ENCODE measurements at regions not wholly inside any gene's neighbourhood (a gene's known extent, or its start where the extent isn't known, plus 50 kb on each side); places are given as distances from the start of the nearest gene placed in this dataset.

DNA sequence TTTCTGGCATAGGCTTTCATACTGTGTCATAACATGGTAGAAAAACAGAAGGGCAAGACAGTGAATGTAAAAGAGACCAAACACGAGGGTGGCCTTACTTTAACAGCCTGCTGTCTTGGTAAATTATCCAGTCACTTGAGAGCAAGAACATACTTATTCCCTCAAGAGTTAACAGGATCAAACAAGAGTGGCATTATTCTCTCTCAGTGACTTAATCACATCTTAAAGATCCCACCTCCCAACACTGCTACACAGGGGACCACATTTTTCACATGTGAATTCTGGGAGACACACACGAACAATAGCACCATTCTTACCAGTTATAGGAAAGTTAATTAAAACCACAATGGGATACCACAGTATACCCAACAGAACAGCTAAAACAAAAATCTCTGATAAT lies 898.0 kb upstream of the C9orf72 start:
- Histone ChIP-seq H3K79me2 (ENCODE audit: control insufficient read depth, insufficient read depth, low read length) (no peaks in the 10 kb centered on the region), H3K9me1 (ENCODE audit: control insufficient read depth, insufficient read depth, low read length) (no peaks in the 10 kb centered on the region), H3K27ac (ENCODE audit: extremely low read depth, low read depth, low read length) (no peak overlapping the region), H3K4me2 (ENCODE audit: insufficient read depth, low read length) (no peak overlapping the region), H3K36me3 (ENCODE audit: control insufficient read depth, insufficient read depth, low read length) (no peaks in the 10 kb centered on the region), H3K4me1 (replicated peaks in 1 of 2; ENCODE audit: control insufficient read depth in 2 of 2, insufficient read depth in 2 of 2, low read length in 2 of 2) (no peaks in the 10 kb centered on the region), H3K9ac (ENCODE audit: insufficient read depth in 1 of 2, low read depth in 2 of 2, low read length in 2 of 2) (no peak overlapping the region), H3K4me3 (no peak overlapping the region), H3K9me3 (replicated peaks; ENCODE audit: control insufficient read depth, insufficient read depth, low read depth, low read length) (no peaks in the 10 kb centered on the region), H3K27me3 (ENCODE audit: control insufficient read depth in 2 of 2, insufficient read depth in 2 of 2, low read length in 2 of 2) (no peaks in the 10 kb centered on the region), H2AFZ (ENCODE audit: low read depth, low read length) (no peak overlapping the region), H4K20me1 (replicated peaks; ENCODE audit: control insufficient read depth, insufficient read depth, low read length) (no peaks in the 10 kb centered on the region)
- intact Hi-C loops (cut with micrococcal nuclease) (no loop called here), in situ Hi-C loops (cut with MboI) (no loop called here)
- POLR2A ChIA-PET, result no interaction called here
- no TSS peak for BruUV-seq (replicated peaks)
- no peak for DNase-seq (ENCODE audit: extremely low read depth in 1 of 4, low spot score in 3 of 4)
- WGBS (ENCODE audit: insufficient coverage, low coverage, missing lambda C conversion rate), result 0% methylated on average over 2 of the region's 2 CpGs
- no peak for ATAC-seq
- no peak for FAIRE-seq
- CTCF ChIA-PET (ENCODE audit: low intra/inter-chr PET ratio), result no interaction called here
- TF ChIP-seq PHB (CRISPR knock-in tag; IDR thresholded peaks at IDR 0.05) (no peak), ZFPM2 (CRISPR knock-in tag; IDR thresholded peaks at IDR 0.05) (no peak), STAT5B (CRISPR knock-in tag; IDR thresholded peaks at IDR 0.05) (no peak), TAF9B (IDR thresholded peaks at IDR 0.05; ENCODE audit: partially characterized antibody) (no peak), TCF7 (IDR thresholded peaks at IDR 0.05; ENCODE audit: borderline replicate concordance) (no peak)
- TF ChIP-seq, protein P1, sequence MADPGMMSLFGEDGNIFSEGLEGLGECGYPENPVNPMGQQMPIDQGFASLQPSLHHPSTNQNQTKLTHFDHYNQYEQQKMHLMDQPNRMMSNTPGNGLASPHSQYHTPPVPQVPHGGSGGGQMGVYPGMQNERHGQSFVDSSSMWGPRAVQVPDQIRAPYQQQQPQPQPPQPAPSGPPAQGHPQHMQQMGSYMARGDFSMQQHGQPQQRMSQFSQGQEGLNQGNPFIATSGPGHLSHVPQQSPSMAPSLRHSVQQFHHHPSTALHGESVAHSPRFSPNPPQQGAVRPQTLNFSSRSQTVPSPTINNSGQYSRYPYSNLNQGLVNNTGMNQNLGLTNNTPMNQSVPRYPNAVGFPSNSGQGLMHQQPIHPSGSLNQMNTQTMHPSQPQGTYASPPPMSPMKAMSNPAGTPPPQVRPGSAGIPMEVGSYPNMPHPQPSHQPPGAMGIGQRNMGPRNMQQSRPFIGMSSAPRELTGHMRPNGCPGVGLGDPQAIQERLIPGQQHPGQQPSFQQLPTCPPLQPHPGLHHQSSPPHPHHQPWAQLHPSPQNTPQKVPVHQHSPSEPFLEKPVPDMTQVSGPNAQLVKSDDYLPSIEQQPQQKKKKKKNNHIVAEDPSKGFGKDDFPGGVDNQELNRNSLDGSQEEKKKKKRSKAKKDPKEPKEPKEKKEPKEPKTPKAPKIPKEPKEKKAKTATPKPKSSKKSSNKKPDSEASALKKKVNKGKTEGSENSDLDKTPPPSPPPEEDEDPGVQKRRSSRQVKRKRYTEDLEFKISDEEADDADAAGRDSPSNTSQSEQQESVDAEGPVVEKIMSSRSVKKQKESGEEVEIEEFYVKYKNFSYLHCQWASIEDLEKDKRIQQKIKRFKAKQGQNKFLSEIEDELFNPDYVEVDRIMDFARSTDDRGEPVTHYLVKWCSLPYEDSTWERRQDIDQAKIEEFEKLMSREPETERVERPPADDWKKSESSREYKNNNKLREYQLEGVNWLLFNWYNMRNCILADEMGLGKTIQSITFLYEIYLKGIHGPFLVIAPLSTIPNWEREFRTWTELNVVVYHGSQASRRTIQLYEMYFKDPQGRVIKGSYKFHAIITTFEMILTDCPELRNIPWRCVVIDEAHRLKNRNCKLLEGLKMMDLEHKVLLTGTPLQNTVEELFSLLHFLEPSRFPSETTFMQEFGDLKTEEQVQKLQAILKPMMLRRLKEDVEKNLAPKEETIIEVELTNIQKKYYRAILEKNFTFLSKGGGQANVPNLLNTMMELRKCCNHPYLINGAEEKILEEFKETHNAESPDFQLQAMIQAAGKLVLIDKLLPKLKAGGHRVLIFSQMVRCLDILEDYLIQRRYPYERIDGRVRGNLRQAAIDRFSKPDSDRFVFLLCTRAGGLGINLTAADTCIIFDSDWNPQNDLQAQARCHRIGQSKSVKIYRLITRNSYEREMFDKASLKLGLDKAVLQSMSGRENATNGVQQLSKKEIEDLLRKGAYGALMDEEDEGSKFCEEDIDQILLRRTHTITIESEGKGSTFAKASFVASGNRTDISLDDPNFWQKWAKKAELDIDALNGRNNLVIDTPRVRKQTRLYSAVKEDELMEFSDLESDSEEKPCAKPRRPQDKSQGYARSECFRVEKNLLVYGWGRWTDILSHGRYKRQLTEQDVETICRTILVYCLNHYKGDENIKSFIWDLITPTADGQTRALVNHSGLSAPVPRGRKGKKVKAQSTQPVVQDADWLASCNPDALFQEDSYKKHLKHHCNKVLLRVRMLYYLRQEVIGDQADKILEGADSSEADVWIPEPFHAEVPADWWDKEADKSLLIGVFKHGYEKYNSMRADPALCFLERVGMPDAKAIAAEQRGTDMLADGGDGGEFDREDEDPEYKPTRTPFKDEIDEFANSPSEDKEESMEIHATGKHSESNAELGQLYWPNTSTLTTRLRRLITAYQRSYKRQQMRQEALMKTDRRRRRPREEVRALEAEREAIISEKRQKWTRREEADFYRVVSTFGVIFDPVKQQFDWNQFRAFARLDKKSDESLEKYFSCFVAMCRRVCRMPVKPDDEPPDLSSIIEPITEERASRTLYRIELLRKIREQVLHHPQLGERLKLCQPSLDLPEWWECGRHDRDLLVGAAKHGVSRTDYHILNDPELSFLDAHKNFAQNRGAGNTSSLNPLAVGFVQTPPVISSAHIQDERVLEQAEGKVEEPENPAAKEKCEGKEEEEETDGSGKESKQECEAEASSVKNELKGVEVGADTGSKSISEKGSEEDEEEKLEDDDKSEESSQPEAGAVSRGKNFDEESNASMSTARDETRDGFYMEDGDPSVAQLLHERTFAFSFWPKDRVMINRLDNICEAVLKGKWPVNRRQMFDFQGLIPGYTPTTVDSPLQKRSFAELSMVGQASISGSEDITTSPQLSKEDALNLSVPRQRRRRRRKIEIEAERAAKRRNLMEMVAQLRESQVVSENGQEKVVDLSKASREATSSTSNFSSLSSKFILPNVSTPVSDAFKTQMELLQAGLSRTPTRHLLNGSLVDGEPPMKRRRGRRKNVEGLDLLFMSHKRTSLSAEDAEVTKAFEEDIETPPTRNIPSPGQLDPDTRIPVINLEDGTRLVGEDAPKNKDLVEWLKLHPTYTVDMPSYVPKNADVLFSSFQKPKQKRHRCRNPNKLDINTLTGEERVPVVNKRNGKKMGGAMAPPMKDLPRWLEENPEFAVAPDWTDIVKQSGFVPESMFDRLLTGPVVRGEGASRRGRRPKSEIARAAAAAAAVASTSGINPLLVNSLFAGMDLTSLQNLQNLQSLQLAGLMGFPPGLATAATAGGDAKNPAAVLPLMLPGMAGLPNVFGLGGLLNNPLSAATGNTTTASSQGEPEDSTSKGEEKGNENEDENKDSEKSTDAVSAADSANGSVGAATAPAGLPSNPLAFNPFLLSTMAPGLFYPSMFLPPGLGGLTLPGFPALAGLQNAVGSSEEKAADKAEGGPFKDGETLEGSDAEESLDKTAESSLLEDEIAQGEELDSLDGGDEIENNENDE (IDR thresholded peaks at IDR 0.05; ENCODE audit: low read depth, low read length), result no peak

Measured in K562 (cell line).